H1 (cell line): ENCODE measurements at regions not wholly inside any gene's neighbourhood (a gene's known extent, or its start where the extent isn't known, plus 50 kb on each side); places are given as distances from the start of the nearest gene placed in this dataset.

Experiments
- CTCF ChIA-PET: fragments of 300-600 bp; sonication (Branson Sonifier 250); formaldehyde crosslinking; loops from one replicate; lab custom pipeline; 2021; ENCODE audit not compliant: partially characterized antibody; lab: Charles Lee
- POLR2A ChIA-PET: fragments of 300-600 bp; sonication (Branson Sonifier 250); formaldehyde crosslinking; loops from one replicate; lab custom pipeline; 2021; ENCODE audit warnings: inconsistent platforms; ENCODE audit not compliant: partially characterized antibody; lab: Charles Lee
- DNase-seq, 2 experiments: peaks; one replicate each; pipeline versions ENCODE4 v3.0.0 to v3.0.0-alpha.2; 2010 to 2022; ENCODE audit warnings: low spot score in 2 of 2, low read depth in 1 of 2, mixed read lengths in 1 of 2
- FAIRE-seq: peaks from 2 replicates; lab custom pipeline; 2011; peaks lifted over from hg19 to GRCh38; lab: Jason Lieb, UNC
- H2AFZ ChIP-seq: 2 replicates; pipeline ENCODE4 v1.8.1; 2012; ENCODE audit warnings: low read length, inconsistent platforms
- H2AK5ac ChIP-seq: 2 replicates; pipeline ENCODE4 v1.6.1; 2013; ENCODE audit warnings: low read depth, low read length
- H2BK120ac ChIP-seq: replicated peaks from 2 replicates; pipeline ENCODE3; 2013; ENCODE audit warnings: low read depth, low read length, inconsistent platforms
- H2BK12ac ChIP-seq: 2 replicates; pipeline ENCODE4 v1.6.1; 2013; ENCODE audit warnings: low read depth, low read length
- H2BK15ac ChIP-seq: 2 replicates; pipeline ENCODE4 v1.6.1; 2013; ENCODE audit warnings: low read length
- H2BK20ac ChIP-seq: 2 replicates; pipeline ENCODE4 v1.6.1; 2013; ENCODE audit warnings: low read length
- H2BK5ac ChIP-seq: 2 replicates; pipeline ENCODE4 v1.6.1; 2013; ENCODE audit warnings: low read depth, low read length
- H3K14ac ChIP-seq: 2 replicates; pipeline ENCODE4 v1.6.1; 2013; ENCODE audit warnings: inconsistent platforms; ENCODE audit not compliant: insufficient read length
- H3K18ac ChIP-seq: 2 replicates; pipeline ENCODE4 v1.6.1; 2013; ENCODE audit warnings: low read length; ENCODE audit errors: extremely low read depth
- H3K23ac ChIP-seq: 2 replicates; pipeline ENCODE4 v1.6.1; 2013; ENCODE audit warnings: inconsistent platforms; ENCODE audit not compliant: insufficient read length
- H3K23me2 ChIP-seq: 2 replicates; pipeline ENCODE4 v1.6.1; 2013; ENCODE audit warnings: low read depth, low read length
- H3K27ac ChIP-seq: 2 replicates; pipeline ENCODE4 v1.6.1; 2011; ENCODE audit warnings: low read depth, low read length, inconsistent platforms
- H3K27me3 ChIP-seq, 4 experiments: replicated peaks in 1 of 4; 1 replicate in 1 of 4; 2 replicates in 3 of 4; pipeline versions ENCODE4 v1.6.1 to v1.8.1; 2011 to 2013; ENCODE audit warnings: low read length in 3 of 4, mild to moderate bottlenecking in 3 of 4, inconsistent platforms in 2 of 4, mixed read lengths in 2 of 4, moderate library complexity in 1 of 4; ENCODE audit not compliant: control insufficient read depth in 3 of 4, insufficient read depth in 3 of 4; ENCODE audit errors: extremely low read depth in 1 of 4
- H3K36me3 ChIP-seq, 4 experiments: 2 replicates each; pipeline versions ENCODE4 v1.6.1 to v1.8.1; 2011 to 2013; ENCODE audit warnings: mild to moderate bottlenecking in 4 of 4, low read length in 3 of 4, moderate library complexity in 2 of 4, control low read depth in 1 of 4, inconsistent platforms in 1 of 4; ENCODE audit not compliant: insufficient read depth in 4 of 4, control insufficient read depth in 2 of 4
- H3K4ac ChIP-seq: replicated peaks from 2 replicates; pipeline ENCODE3; 2013; ENCODE audit warnings: low read length, low read depth, mixed read lengths, inconsistent platforms; ENCODE audit not compliant: insufficient read length
- H3K4me1 ChIP-seq, 4 experiments: replicated peaks in 1 of 4; 1 replicate in 1 of 4; 2 replicates in 3 of 4; pipeline versions ENCODE4 v1.6.1 to v1.8.1; 2011 to 2013; ENCODE audit warnings: low read length in 3 of 4, inconsistent platforms in 2 of 4, mixed read lengths in 1 of 4; ENCODE audit not compliant: insufficient read depth in 4 of 4, control insufficient read depth in 3 of 4
- H3K4me2 ChIP-seq, 2 experiments: 2 replicates each; pipeline versions ENCODE4 v1.6.1 to v1.8.1; 2011 to 2013; ENCODE audit warnings: low read depth in 2 of 2, low read length in 2 of 2, control low read depth in 1 of 2, inconsistent platforms in 1 of 2, mild to moderate bottlenecking in 1 of 2; ENCODE audit not compliant: insufficient read depth in 1 of 2
- H3K4me3 ChIP-seq, 4 experiments: fragments of 200-600, 300-600 bp in 1 of 4; sonication (generic), shearing (Covaris generic), sonication (Bioruptor Twin) in 1 of 4; 2 replicates each; pipeline versions ENCODE4 v1.5.1 to v1.8.1; 2011 to 2016; ENCODE audit warnings: low read length in 4 of 4, low read depth in 3 of 4, control low read depth in 2 of 4, inconsistent platforms in 2 of 4, mild to moderate bottlenecking in 2 of 4, mixed read lengths in 1 of 4, moderate library complexity in 1 of 4; ENCODE audit not compliant: insufficient read depth in 2 of 4; ENCODE audit errors: extremely low read depth in 1 of 4
- H3K56ac ChIP-seq: replicated peaks from 2 replicates; pipeline ENCODE3; 2013; ENCODE audit warnings: low read depth, mild to moderate bottlenecking, mixed read lengths, low read length, inconsistent platforms; ENCODE audit not compliant: insufficient read length
- H3K79me1 ChIP-seq: 2 replicates; pipeline ENCODE4 v1.6.1; 2013; ENCODE audit warnings: low read depth, low read length, control low read depth
- H3K79me2 ChIP-seq, 2 experiments: 2 replicates each; pipeline versions ENCODE4 v1.6.1 to v1.8.1; 2012 to 2013; ENCODE audit warnings: low read length in 2 of 2, mild to moderate bottlenecking in 2 of 2, inconsistent platforms in 1 of 2; ENCODE audit not compliant: insufficient read depth in 2 of 2, control insufficient read depth in 1 of 2
- H3K9ac ChIP-seq, 4 experiments: replicated peaks in 1 of 4; 1 replicate in 1 of 4; 2 replicates in 3 of 4; pipeline versions ENCODE4 v1.6.1 to v1.8.1; 2011 to 2013; ENCODE audit warnings: low read depth in 3 of 4, low read length in 3 of 4, control low read depth in 2 of 4, mild to moderate bottlenecking in 2 of 4, moderate library complexity in 2 of 4, inconsistent platforms in 1 of 4; ENCODE audit errors: extremely low read depth in 1 of 4
- H3K9me3 ChIP-seq, 2 experiments: 2 replicates each; pipeline versions ENCODE4 v1.6.1 to v1.8.1; 2012 to 2013; ENCODE audit warnings: mild to moderate bottlenecking in 2 of 2, moderate library complexity in 2 of 2, control low read depth in 1 of 2, inconsistent platforms in 1 of 2, low read depth in 1 of 2, low read length in 1 of 2, mixed read lengths in 1 of 2; ENCODE audit not compliant: insufficient read depth in 2 of 2
- H4K20me1 ChIP-seq, 2 experiments: replicated peaks in 1 of 2; 2 replicates each; pipeline versions ENCODE3 to v1.8.1; 2011 to 2013; ENCODE audit warnings: inconsistent platforms in 2 of 2, low read length in 2 of 2, mild to moderate bottlenecking in 1 of 2; ENCODE audit not compliant: insufficient read depth in 2 of 2, control insufficient read depth in 1 of 2
- H4K5ac ChIP-seq: 2 replicates; pipeline ENCODE4 v1.6.1; 2013; ENCODE audit warnings: low read length, low read depth, mixed read lengths, inconsistent platforms; ENCODE audit not compliant: insufficient read length
- H4K8ac ChIP-seq: 2 replicates; pipeline ENCODE4 v1.8.0; 2013; ENCODE audit warnings: mild to moderate bottlenecking, moderate library complexity, low read length, inconsistent platforms; ENCODE audit not compliant: insufficient read depth; ENCODE audit errors: extremely low read depth
- H4K91ac ChIP-seq: replicated peaks from 2 replicates; pipeline ENCODE3; 2013; ENCODE audit warnings: low read length, mixed read lengths, inconsistent platforms; ENCODE audit not compliant: insufficient read length
- E2F6 ChIP-seq: IDR thresholded peaks from 2 replicates; pipeline ENCODE4 v1.6.1; 2012; ENCODE audit warnings: inconsistent platforms
- KDM1A ChIP-seq: fragments of 200-600, 300-600 bp; sonication (generic); IDR thresholded peaks from 2 replicates; pipeline ENCODE4 v1.7.1; 2016; ENCODE audit warnings: mild to moderate bottlenecking, low read length, borderline replicate concordance
- MAFK ChIP-seq: IDR thresholded peaks from 2 replicates; pipeline ENCODE4 v1.6.1; 2012; ENCODE audit warnings: low read depth, mild to moderate bottlenecking, improper control_type of control experiment, low read length
- RNF2 ChIP-seq: fragments of 200-900, 300-1000 bp; sonication (generic); IDR thresholded peaks from 2 replicates; pipeline ENCODE4 v1.7.1; 2016; ENCODE audit warnings: borderline replicate concordance, low read depth, mild to moderate bottlenecking, antibody characterized with exemption, low read length; ENCODE audit not compliant: poor library complexity, severe bottlenecking; ENCODE audit errors: missing control alignments
- SP1 ChIP-seq: IDR thresholded peaks from 2 replicates; pipeline ENCODE4 v1.6.1; 2011; ENCODE audit warnings: low read depth, low read length
- YY1 ChIP-seq: IDR thresholded peaks from 2 replicates; pipeline ENCODE4 v1.6.1; 2011; ENCODE audit warnings: low read depth, mild to moderate bottlenecking, low read length
- WGBS, 2 experiments: shearing (Covaris generic) in 1 of 2; methylation state at CpG; one replicate each; pipeline versions ENCODE4 v1.1.6 to v1.1.7; 2013 to 2015; ENCODE audit warnings: low lambda C conversion rate in 2 of 2, mixed read lengths in 2 of 2, inconsistent platforms in 1 of 2, low coverage in 1 of 2, missing lambda C conversion rate in 1 of 2; ENCODE audit not compliant: insufficient replicate concordance in 2 of 2, insufficient coverage in 1 of 2, insufficient read length in 1 of 2; ENCODE audit errors: extremely low coverage in 1 of 2, missing lambda C conversion rate in 1 of 2; 5-methylcytosine and 5-hydroxymethylcytosine counted together

GRCh38 chr7:24035366-24036032, 248.5 kb upstream of the NPY start:
- Histone ChIP-seq H3K27me3 (no peaks in the 10 kb centered on the region), H2AK5ac (no peak overlapping the region), H3K18ac (no peak overlapping the region), H3K79me1 (no peaks in the 10 kb centered on the region), H3K9me3 (no peaks in the 10 kb centered on the region), H3K36me3 (no peaks in the 10 kb centered on the region), H3K4ac (no peak overlapping the region), H2BK12ac (no peak overlapping the region), H3K23me2 (no peaks in the 10 kb centered on the region), H2BK5ac (no peak overlapping the region)
- whole genome bisulfite sequencing, 2 experiments, result 89% methylated on average over 5 of the region's 5 CpGs; no CpG with 5 or more reads in 1 of the 2 experiments
- TF ChIP-seq YY1 (no peak), KDM1A (no peak), SP1 (no peak), E2F6 (no peak), MAFK (no peak), RNF2 (no peak)
- TF ChIP-seq, all 59 proteins: peak for 0
- no peak overlapping the region for H3K14ac ChIP-seq
- no peak overlapping the region for H4K5ac ChIP-seq
- no peaks in the 10 kb centered on the region for H3K79me2 ChIP-seq
- no peak overlapping the region for H4K8ac ChIP-seq
- H3K4me2 ChIP-seq, result no peak overlapping the region
- no peak overlapping the region for H2BK15ac ChIP-seq
- H4K91ac ChIP-seq, result no peak overlapping the region
- H3K56ac ChIP-seq, result no peak overlapping the region
- no peak overlapping the region for H3K4me3 ChIP-seq
- ChIA-PET POLR2A (no interaction called here), CTCF (interaction anchor here (1.1 kb wide), 1 partner anchor 9 kb away, joined by 3 read pairs; no protein-coding TSS in a partner anchor)
- no peak overlapping the region for H3K27ac ChIP-seq
- H2BK20ac ChIP-seq, result no peak overlapping the region
- peaks cover 0 to 5% (median under 1%) of the 10 kb centered on the region in 4 experiments; a peak in 1 of 7 replicates for H3K4me1 ChIP-seq
- no peak overlapping the region for H2AFZ ChIP-seq
- H2BK120ac ChIP-seq, result no peak overlapping the region
- H3K23ac ChIP-seq, result no peak overlapping the region
- H4K20me1 ChIP-seq, result no peaks in the 10 kb centered on the region
- DNase-seq (no peak), FAIRE-seq (no peak)
- no peak overlapping the region for H3K9ac ChIP-seq
